ENCODE measurements at regions not wholly inside any gene's neighbourhood (a gene's known extent, or its start where the extent isn't known, plus 50 kb on each side); places are given as distances from the start of the nearest gene placed in this dataset.
"Not testable (repeated sequence)": the region's sequence is repeated elsewhere in the genome, so short reads cannot be mapped to it uniquely, and the experiment has no call there.

GRCh38 chr2:21353879-21354679 is 230.3 kb downstream of the TDRD15 start:
- DNase-seq: no peak

- no peak for DNase-seq
These were observed 232.5 kb downstream of the TDRD15 start for GRCh38 chr2:21356086-21356856.

GRCh38 chr2:21356857-21357255 is 233.1 kb downstream of the TDRD15 start:
- no peak for DNase-seq

DNA sequence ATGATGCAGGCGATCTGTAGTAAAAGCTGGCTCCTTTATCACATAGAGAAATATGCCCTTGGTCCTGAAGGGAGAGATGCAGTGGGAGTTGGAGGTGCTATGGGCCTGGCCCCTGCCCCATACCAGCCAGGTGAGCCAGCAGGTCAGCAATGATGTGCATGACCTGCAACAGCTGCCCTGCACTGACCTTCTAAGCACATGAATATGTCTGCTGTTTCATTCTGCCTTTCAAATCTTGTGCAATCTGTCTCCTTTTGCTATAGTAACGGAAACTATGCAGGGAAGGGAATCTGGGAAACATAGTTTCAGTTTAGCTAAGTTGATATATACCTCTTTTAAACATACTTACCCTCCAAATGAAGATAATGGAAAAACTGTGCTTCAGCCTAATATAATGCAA is 235.2 kb downstream of the TDRD15 start:
- no peak for DNase-seq

DNA sequence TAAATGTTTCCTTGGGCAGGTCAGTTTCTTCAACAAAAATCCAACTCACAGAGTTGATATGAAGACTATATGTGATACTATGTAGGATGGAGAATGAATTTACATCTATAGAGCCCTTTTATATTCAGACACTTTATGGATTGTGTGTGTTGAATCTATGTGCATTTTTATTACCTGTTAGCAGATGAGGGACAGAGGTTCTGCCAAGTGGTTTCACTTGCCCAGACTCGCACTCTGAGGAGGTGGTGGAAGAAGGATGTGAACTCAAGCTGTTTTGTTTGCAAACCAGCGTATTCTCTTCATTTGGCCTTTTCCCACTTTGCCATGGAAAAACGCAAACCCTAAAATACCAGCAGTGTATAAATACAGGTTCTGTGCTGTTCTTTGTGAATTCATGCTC is 237.6 kb downstream of the TDRD15 start:
- DNase-seq: no peak

- DNase-seq: no peak
These were observed 238.3 kb downstream of the TDRD15 start for GRCh38 chr2:21361957-21362486.

- no peak for DNase-seq
These were observed 239.6 kb downstream of the TDRD15 start for GRCh38 chr2:21363364-21363763.

DNA sequence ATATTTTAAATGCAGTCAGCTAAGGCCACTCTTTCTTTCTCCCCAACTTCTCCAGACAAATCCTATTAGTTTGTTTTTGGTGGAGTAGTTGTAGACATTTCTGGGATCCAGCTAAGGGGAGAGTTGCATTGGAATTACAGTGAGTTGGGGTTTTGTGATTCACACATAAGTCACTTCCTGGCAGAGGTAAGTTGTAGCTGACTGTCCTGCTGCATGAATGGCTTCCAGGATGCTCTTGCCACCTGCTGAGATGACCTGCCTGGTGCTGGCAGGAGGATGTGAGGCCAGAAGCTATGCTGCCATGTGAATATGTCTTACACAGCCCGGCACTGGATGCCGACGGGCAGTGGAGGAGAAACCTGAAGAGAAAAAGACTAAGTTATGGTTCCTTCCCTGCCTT is 243.7 kb downstream of the TDRD15 start:
- DNase-seq: no peak

DNA sequence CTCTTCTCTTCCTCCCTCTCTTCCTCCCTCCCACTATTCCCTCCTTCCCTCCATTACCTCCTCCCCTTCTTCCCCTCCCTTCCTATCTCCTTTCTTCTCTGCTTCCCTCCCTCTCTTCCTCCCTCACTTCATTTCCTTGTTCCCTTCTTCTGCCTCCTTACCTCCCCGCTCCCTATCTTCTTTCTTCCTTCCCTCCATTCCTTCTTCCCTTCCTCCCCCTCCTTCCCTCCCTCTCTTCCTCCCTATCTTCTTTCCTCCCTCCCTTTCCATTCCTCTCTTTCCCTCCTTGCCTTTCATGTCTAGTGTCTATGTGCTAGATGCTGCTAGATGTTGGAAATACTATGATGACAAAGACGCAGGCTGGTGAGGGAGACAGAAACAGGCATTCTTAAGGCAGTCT is 246.0 kb downstream of the TDRD15 start:
- DNase-seq: no peak

GRCh38 chr2:21371499-21372003 is 247.8 kb downstream of the TDRD15 start:
- DNase-seq: no peak

GRCh38 chr2:21372654-21373053 is 248.9 kb downstream of the TDRD15 start:
- no peak for DNase-seq

GRCh38 chr2:21376864-21377263 is 253.1 kb downstream of the TDRD15 start:
- DNase-seq: no peak

GRCh38 chr2:21379140-21379539 is 255.4 kb downstream of the TDRD15 start:
- no peak for DNase-seq

DNA sequence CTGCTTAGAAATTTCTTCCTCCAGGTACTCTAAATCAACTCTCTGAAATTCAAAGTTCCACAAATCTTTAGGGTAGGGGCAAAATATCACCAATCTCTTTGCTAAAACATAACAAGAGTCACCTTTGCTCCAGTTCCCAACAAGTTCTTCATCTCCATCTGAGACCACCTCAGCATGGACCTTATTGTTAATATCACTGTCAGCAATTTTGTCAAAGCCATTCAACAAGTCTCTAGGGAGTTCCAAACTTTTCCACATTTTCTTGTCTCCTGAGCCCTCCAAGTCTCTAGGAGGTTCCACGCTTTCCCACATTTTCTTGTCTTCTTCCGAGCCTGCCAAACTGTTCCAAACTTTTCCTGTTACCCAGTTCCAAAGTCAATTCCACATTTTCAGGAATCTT is 255.9 kb downstream of the TDRD15 start:
- DNase-seq: not testable (repeated sequence)

GRCh38 chr2:21381421-21381820 is 257.7 kb downstream of the TDRD15 start:
- DNase-seq: no peak

DNA sequence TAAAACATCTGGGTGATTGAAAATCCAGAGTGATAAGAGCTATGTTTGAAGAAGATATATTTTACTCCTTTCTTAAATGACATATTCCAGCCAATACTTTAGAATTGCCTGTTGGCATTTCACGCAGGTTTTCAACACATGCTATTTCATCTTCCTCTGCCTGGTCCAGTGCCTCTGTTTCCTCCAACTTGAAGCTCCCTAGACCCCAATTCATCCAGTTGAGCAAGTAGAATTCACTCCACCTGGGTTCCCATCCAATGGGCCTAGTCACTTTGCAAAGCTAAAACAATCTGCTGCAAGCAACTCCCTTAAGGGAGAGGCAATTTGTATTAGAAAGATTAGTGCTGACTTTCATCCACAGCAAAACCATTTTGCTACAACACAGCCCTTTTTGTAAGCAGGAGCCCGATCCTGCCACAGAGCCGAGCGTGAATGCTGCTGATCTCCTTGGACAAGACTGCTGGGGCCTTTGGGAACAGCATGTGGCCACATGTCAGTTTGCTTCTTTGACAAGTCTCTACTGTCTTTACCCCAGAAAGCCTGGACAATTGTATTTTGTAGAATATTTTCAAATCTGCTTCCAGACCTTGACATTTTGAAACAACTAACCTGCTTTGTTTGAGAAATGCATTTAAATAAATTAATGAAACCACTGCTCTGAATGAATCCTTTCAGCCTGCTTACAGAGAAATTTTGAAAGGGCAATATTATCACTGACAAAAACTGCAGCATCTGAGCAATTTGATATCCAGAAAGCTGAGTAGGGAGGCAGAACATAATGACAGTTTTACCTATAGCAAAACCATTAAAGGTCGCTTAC is 259.1 kb downstream of the TDRD15 start:
- DNase-seq: no peak

GRCh38 chr2:21386666-21387065 is 262.9 kb downstream of the TDRD15 start:
- DNase-seq: no peak

DNA sequence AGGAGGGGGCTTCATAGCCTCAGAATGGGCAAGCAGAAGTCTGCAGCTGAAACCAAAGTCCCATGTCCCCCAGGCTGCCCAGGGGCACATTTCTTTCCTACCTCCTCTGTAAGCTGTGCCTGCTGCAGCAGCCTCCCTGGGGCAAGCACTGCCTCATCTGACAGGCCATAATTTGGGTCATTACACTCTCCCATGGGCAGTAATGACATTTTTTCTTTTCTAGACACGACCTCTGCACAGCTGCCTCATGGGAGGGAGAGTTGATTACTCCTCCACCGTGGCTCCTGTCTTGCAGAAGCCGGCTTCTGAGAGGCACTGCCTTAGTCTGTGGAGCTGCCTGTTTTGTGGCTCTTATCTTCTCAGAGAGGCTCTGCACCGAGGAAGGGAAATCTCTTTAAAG is 268.9 kb downstream of the TDRD15 start:
- no peak for DNase-seq

GRCh38 chr2:21393173-21393572 is 269.4 kb downstream of the TDRD15 start:
- no peak for DNase-seq

DNA sequence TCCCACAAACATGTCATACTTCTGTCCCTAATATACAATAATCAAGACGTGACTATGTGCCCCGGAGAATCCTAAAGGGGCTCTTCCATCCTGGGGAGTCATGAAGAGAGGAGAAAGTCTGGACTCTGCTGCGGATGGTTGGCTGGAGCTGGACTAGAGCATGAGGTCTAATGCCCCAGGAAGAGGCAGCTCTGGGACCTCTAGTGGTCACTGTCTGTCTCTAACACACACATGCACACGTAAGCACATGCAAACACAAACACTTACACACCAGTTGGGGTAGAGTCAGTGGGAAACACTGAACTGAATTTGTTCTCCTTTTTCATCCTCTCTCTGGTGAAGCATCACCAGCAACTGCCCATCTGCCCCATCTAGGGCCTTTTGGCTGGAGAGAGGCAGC is 271.6 kb downstream of the TDRD15 start:
- DNase-seq: no peak

DNA sequence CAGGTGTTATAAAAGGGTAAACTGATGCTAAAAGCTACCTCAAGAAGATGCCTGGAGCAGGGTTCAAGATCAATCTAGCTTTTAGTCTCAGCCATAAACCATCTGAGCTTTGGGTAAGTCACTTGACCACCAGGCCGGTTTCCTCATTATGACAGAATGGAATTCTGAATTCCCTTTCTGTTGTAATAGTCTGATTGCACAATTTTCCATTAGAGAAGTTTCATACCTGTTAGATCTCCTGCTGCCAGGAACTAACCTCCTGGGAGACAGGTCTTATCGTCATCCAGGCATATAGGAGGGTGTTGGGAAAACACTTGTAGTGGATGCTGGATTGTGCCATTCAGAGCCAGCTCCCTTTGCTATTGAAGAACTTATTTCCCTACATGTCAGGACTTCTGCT is 272.5 kb downstream of the TDRD15 start:
- no peak for DNase-seq

GRCh38 chr2:21401022-21401698 is 277.4 kb downstream of the TDRD15 start:
- DNase-seq: no peak
